HG03520 (cell line): ENCODE measurements at regions not wholly inside any gene's neighbourhood (a gene's known extent, or its start where the extent isn't known, plus 50 kb on each side); places are given as distances from the start of the nearest gene placed in this dataset.
A peak's percentile ranks its signal among the peaks of the same experiment; 100 is the strongest.
"Not testable (repeated sequence)": the region's sequence is repeated elsewhere in the genome, so short reads cannot be mapped to it uniquely, and the experiment has no call there.

Experiments used
- ATAC-seq: cut with Tn5 transposase; IDR thresholded peaks from one replicate; pipeline ENCODE4 v1.9.1; 2021; ENCODE audit warnings: mild to moderate bottlenecking, moderate library complexity; ENCODE audit not compliant: unreplicated experiment

GRCh38 chr2:144936442-144936841 lies 416.5 kb upstream of the ZEB2 start:
- ATAC-seq, result no peak

- ATAC-seq, result no peak
Measured at GRCh38 chr2:144935736-144936135, 415.8 kb upstream of the ZEB2 start.

GRCh38 chr2:144935191-144935590 lies 415.3 kb upstream of the ZEB2 start:
- ATAC-seq, result no peak

GRCh38 chr2:144931960-144932359 lies 412.0 kb upstream of the ZEB2 start:
- ATAC-seq, result no peak

GRCh38 chr2:144931480-144931879 lies 411.6 kb upstream of the ZEB2 start:
- no peak for ATAC-seq

- ATAC-seq, result no peak
Measured at GRCh38 chr2:144927429-144927828, 407.5 kb upstream of the ZEB2 start.

GRCh38 chr2:144925886-144926285 lies 406.0 kb upstream of the ZEB2 start:
- ATAC-seq, result no peak

GRCh38 chr2:144924827-144925226 lies 404.9 kb upstream of the ZEB2 start:
- ATAC-seq, result no peak

GRCh38 chr2:144922519-144922918 lies 402.6 kb upstream of the ZEB2 start:
- ATAC-seq, result no peak

- no peak for ATAC-seq
Measured at GRCh38 chr2:144920755-144921530, 401.0 kb upstream of the ZEB2 start.

- no peak for ATAC-seq
Measured at GRCh38 chr2:144914622-144915318, 394.9 kb upstream of the ZEB2 start.

GRCh38 chr2:144914113-144914512 lies 394.2 kb upstream of the ZEB2 start:
- no peak for ATAC-seq

- ATAC-seq, result no peak
Measured at GRCh38 chr2:144912206-144912605, 392.3 kb upstream of the ZEB2 start.

- no peak for ATAC-seq
Measured at GRCh38 chr2:144905956-144906355, 386.0 kb upstream of the ZEB2 start.

GRCh38 chr2:144904612-144905011 lies 384.7 kb upstream of the ZEB2 start:
- ATAC-seq, result no peak

- not testable (repeated sequence) for ATAC-seq
Measured at GRCh38 chr2:144903045-144903444, 383.1 kb upstream of the ZEB2 start.

GRCh38 chr2:144901386-144901785 lies 381.5 kb upstream of the ZEB2 start:
- ATAC-seq, result not testable (repeated sequence)

- ATAC-seq, result no peak
Measured at GRCh38 chr2:144896341-144896740, 376.4 kb upstream of the ZEB2 start.

GRCh38 chr2:144894612-144895599 lies 375.0 kb upstream of the ZEB2 start:
- no peak for ATAC-seq

- ATAC-seq, result no peak
Measured at GRCh38 chr2:144893464-144893863, 373.5 kb upstream of the ZEB2 start.

- ATAC-seq, result peak; percentile 71
Measured at GRCh38 chr2:144890828-144891227, 370.9 kb upstream of the ZEB2 start.
